SJSA1 (cell line): ENCODE measurements at regions not wholly inside any gene's neighbourhood (a gene's known extent, or its start where the extent isn't known, plus 50 kb on each side); places are given as distances from the start of the nearest gene placed in this dataset.
A peak's percentile ranks its signal among the peaks of the same experiment; 100 is the strongest.

Experiments
- DNase-seq, 2 experiments: peaks; one replicate each; pipeline ENCODE4 v3.0.0-alpha.2; 2015 to 2020; ENCODE audit warnings: low spot score in 2 of 2, low read depth in 1 of 2
- H3K27ac ChIP-seq: fragments of 250-450 bp; sonication (Bioruptor Pico); 2 replicates; pipeline ENCODE4 v1.5.1; 2020; ENCODE audit warnings: mild to moderate bottlenecking, moderate library complexity
- H3K27me3 ChIP-seq: fragments of 250-450 bp; sonication (Bioruptor Pico); replicated peaks from 2 replicates; pipeline ENCODE4 v1.5.1; 2020; ENCODE audit warnings: mild to moderate bottlenecking, moderate library complexity
- H3K36me3 ChIP-seq: fragments of 250-450 bp; sonication (Bioruptor Pico); 2 replicates; pipeline ENCODE4 v1.5.1; 2020; ENCODE audit warnings: mild to moderate bottlenecking
- H3K4me1 ChIP-seq: fragments of 250-450 bp; sonication (Bioruptor Pico); replicated peaks from 2 replicates; pipeline ENCODE4 v1.6.1; 2021; ENCODE audit warnings: mild to moderate bottlenecking
- H3K4me3 ChIP-seq: fragments of 250-450 bp; sonication (Bioruptor Pico); 2 replicates; pipeline ENCODE4 v1.5.1; 2020; ENCODE audit warnings: mild to moderate bottlenecking
- H3K9me3 ChIP-seq: fragments of 250-450 bp; sonication (Bioruptor Pico); replicated peaks from 2 replicates; pipeline ENCODE4 v1.5.1; 2020; ENCODE audit warnings: mild to moderate bottlenecking

GRCh38 chr10:3402187-3402751 is 229.7 kb upstream of the PITRM1 start:
- H3K4me3 ChIP-seq, result no peak overlapping the region
- H3K27ac ChIP-seq, result no peak overlapping the region; the same call in 1 of the 2 replicates
- no peaks in the 10 kb centered on the region for H3K27me3 ChIP-seq
- no peaks in the 10 kb centered on the region for H3K36me3 ChIP-seq
- peaks cover 45% of the 10 kb centered on the region for H3K4me1 ChIP-seq
- no peak for DNase-seq
- no peaks in the 10 kb centered on the region for H3K9me3 ChIP-seq

- Histone ChIP-seq H3K9me3 (no peaks in the 10 kb centered on the region), H3K4me1 (peaks cover 52% of the 10 kb centered on the region), H3K27ac (peak overlapping the region; percentile 81), H3K27me3 (no peaks in the 10 kb centered on the region), H3K36me3 (no peaks in the 10 kb centered on the region), H3K4me3 (no peak overlapping the region)
- DNase-seq, result peak in 1 of 2 experiments; percentile 73
Observed at GRCh38 chr10:3401491-3401938, 228.9 kb upstream of the PITRM1 start.

GRCh38 chr10:3400348-3400747 is 227.8 kb upstream of the PITRM1 start:
- H3K36me3 ChIP-seq, result no peaks in the 10 kb centered on the region
- peak overlapping the region; percentile 81 for H3K27ac ChIP-seq
- H3K4me1 ChIP-seq, result peaks cover 52% of the 10 kb centered on the region
- H3K4me3 ChIP-seq, result no peak overlapping the region
- peak in 1 of 2 experiments; percentile 62 for DNase-seq
- H3K27me3 ChIP-seq, result no peaks in the 10 kb centered on the region
- no peaks in the 10 kb centered on the region for H3K9me3 ChIP-seq

DNA sequence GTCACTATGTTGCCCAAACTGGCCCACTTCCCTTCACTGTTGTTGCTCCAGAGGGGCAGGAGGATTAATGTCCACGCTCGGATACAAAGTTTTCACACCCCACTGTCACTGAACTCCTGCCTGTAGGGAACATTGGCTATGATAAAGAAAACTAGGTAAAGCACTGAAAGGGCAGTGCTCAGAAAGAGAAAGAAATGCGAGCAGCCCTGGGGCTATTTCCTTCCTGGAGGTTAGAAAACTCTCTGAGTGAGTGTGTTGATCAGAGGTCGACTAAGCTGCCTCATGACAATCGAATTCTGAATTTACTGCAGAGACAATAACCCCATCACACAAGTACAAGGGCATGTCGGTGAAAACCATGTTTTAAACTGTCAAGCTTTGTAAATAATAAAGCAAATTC is 227.2 kb upstream of the PITRM1 start:
- H3K4me1 ChIP-seq, result peaks cover 52% of the 10 kb centered on the region
- no peaks in the 10 kb centered on the region for H3K27me3 ChIP-seq
- DNase-seq, result peak in 1 of 2 experiments; percentile 36
- no peaks in the 10 kb centered on the region for H3K36me3 ChIP-seq
- peak overlapping the region; percentile 81 for H3K27ac ChIP-seq
- H3K9me3 ChIP-seq, result no peaks in the 10 kb centered on the region
- H3K4me3 ChIP-seq, result no peak overlapping the region

GRCh38 chr10:3398825-3399646 is 226.5 kb upstream of the PITRM1 start:
- no peaks in the 10 kb centered on the region for H3K9me3 ChIP-seq
- H3K27me3 ChIP-seq, result no peaks in the 10 kb centered on the region
- no peak overlapping the region for H3K27ac ChIP-seq
- H3K36me3 ChIP-seq, result no peaks in the 10 kb centered on the region
- DNase-seq, result peak; percentile 39 to 61
- H3K4me3 ChIP-seq, result no peak overlapping the region
- H3K4me1 ChIP-seq, result peaks cover 56% of the 10 kb centered on the region

- DNase-seq, result no peak
- Histone ChIP-seq H3K9me3 (no peaks in the 10 kb centered on the region), H3K27ac (no peak overlapping the region), H3K4me3 (no peak overlapping the region), H3K36me3 (no peaks in the 10 kb centered on the region), H3K4me1 (peaks cover 62% of the 10 kb centered on the region), H3K27me3 (no peaks in the 10 kb centered on the region)
Observed at GRCh38 chr10:3397846-3398245, 225.3 kb upstream of the PITRM1 start.

GRCh38 chr10:3397231-3397630 is 224.6 kb upstream of the PITRM1 start:
- H3K36me3 ChIP-seq, result no peaks in the 10 kb centered on the region
- no peaks in the 10 kb centered on the region for H3K27me3 ChIP-seq
- H3K4me3 ChIP-seq, result no peak overlapping the region
- H3K27ac ChIP-seq, result peak overlapping the region; percentile 5; the same call in 1 of the 2 replicates
- DNase-seq, result no peak
- peaks cover 63% of the 10 kb centered on the region for H3K4me1 ChIP-seq
- H3K9me3 ChIP-seq, result no peaks in the 10 kb centered on the region

GRCh38 chr10:3396116-3396515 is 223.5 kb upstream of the PITRM1 start:
- H3K4me3 ChIP-seq, result no peak overlapping the region
- no peak overlapping the region for H3K27ac ChIP-seq
- no peaks in the 10 kb centered on the region for H3K27me3 ChIP-seq
- no peaks in the 10 kb centered on the region for H3K36me3 ChIP-seq
- no peak for DNase-seq
- no peaks in the 10 kb centered on the region for H3K9me3 ChIP-seq
- H3K4me1 ChIP-seq, result peaks cover 60% of the 10 kb centered on the region

DNA sequence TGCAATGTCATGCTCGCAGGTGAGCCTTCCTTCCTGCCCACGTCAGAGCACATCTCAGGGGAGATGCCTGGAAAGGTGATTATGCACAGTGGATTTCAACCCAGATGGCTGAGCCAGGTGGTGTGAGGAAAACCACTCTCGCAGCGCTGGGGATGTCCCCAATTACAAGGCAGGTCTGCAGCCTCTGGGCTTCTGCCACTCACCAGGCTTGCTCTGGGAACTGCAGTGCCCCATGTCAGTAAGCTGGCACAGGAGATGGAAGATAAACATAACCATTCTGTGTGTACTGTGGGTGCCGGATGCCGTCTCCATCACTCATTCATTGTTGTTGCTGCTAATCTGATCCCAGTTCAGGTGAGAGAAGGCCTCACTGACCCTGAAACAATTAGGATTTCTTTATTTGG is 222.9 kb upstream of the PITRM1 start:
- DNase-seq, result no peak
- no peaks in the 10 kb centered on the region for H3K9me3 ChIP-seq
- no peak overlapping the region for H3K27ac ChIP-seq
- H3K4me3 ChIP-seq, result no peak overlapping the region
- no peaks in the 10 kb centered on the region for H3K36me3 ChIP-seq
- peaks cover 53% of the 10 kb centered on the region for H3K4me1 ChIP-seq
- no peaks in the 10 kb centered on the region for H3K27me3 ChIP-seq

DNA sequence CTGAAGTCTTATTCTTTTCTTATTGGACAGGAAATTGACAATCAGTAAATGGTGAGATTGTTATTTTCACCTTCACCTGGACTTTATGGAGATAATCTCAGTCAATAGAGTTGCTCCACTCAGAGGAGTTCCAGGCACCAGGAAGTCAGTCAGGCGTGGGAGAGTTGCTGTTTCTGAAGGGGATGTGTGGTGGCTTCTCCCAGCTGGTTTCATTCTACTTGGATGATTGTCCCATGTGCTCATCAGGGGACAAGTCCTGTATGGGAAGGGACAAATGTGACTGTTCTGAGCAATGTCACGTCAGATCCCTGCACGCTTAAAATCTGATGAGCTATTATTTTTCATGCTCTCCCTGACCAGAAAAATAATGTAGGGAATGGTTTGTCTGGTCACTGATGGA is 222.5 kb upstream of the PITRM1 start:
- Histone ChIP-seq H3K9me3 (no peaks in the 10 kb centered on the region), H3K27ac (no peak overlapping the region), H3K27me3 (no peaks in the 10 kb centered on the region), H3K36me3 (no peaks in the 10 kb centered on the region), H3K4me1 (peaks cover 49% of the 10 kb centered on the region), H3K4me3 (no peak overlapping the region)
- DNase-seq, result no peak

- no peak for DNase-seq
- H3K4me1 ChIP-seq, result peaks cover 38% of the 10 kb centered on the region
- H3K9me3 ChIP-seq, result no peaks in the 10 kb centered on the region
- H3K27me3 ChIP-seq, result no peaks in the 10 kb centered on the region
- no peak overlapping the region for H3K4me3 ChIP-seq
- no peaks in the 10 kb centered on the region for H3K36me3 ChIP-seq
- H3K27ac ChIP-seq, result no peak overlapping the region
Observed at GRCh38 chr10:3393958-3394357, 221.4 kb upstream of the PITRM1 start.

DNA sequence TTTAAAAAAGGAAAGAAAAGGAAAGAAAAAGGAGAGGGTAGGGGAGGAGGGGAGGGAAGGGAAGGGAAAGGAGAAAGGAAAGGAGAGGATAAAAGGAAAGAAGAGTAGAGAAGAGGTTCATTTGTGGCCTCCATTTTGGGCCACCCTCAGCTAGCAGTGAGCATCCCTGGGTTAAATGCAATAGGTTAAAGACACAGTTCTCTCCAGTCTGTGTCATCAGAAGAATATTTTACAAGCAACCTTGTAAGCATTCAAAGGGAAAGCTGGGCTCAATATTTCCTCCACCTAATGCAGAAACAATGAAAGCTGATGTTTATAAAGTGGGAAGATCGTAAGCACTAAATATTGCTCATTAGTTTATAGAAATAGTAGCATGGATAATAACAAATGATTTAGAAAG is 219.1 kb upstream of the PITRM1 start:
- peak in 1 of 2 experiments; percentile 15 for DNase-seq
- Histone ChIP-seq H3K9me3 (no peaks in the 10 kb centered on the region), H3K27ac (no peak overlapping the region), H3K27me3 (no peaks in the 10 kb centered on the region), H3K4me3 (no peak overlapping the region), H3K4me1 (peaks cover 23% of the 10 kb centered on the region), H3K36me3 (no peaks in the 10 kb centered on the region)

- no peaks in the 10 kb centered on the region for H3K27me3 ChIP-seq
- no peak overlapping the region for H3K4me3 ChIP-seq
- no peak overlapping the region for H3K27ac ChIP-seq
- no peaks in the 10 kb centered on the region for H3K9me3 ChIP-seq
- DNase-seq, result no peak
- H3K36me3 ChIP-seq, result no peaks in the 10 kb centered on the region
- H3K4me1 ChIP-seq, result peaks cover 19% of the 10 kb centered on the region
Observed at GRCh38 chr10:3389130-3389529, 216.5 kb upstream of the PITRM1 start.

DNA sequence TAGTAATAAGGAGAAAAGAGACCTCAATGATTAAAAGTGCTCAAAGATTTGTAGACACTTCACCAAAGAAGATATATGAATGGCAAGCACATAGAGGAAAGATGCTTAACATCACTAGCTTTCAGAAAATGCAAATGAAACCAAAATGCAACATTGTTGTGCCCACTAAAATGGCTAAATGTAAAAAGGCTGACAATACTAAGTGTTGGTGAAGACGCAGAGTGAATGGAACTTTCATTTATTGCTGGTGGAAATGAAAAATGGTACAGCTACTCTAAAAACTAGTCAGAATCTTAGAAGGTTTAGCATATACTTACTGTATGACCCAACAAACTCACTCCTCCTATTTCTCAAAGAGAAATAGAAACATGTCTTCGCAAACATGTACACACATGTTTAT is 212.9 kb upstream of the PITRM1 start:
- Histone ChIP-seq H3K9me3 (no peaks in the 10 kb centered on the region), H3K36me3 (no peaks in the 10 kb centered on the region), H3K4me1 (no peaks in the 10 kb centered on the region), H3K4me3 (no peak overlapping the region), H3K27ac (no peak overlapping the region), H3K27me3 (no peaks in the 10 kb centered on the region)
- DNase-seq, result no peak
